ENCODE measurements at regions not wholly inside any gene's neighbourhood (a gene's known extent, or its start where the extent isn't known, plus 50 kb on each side); places are given as distances from the start of the nearest gene placed in this dataset.

GRCh38 chr20:61027218-61027617 lies 224.8 kb upstream of the CDH4 start:
- WGBS, 2 experiments (ENCODE audit: extremely low coverage in 2 of 2, insufficient read length in 1 of 2), result no CpG with 5 or more reads among the region's 4 CpGs
- intact Hi-C loops (cut with micrococcal nuclease), result no loop called here
- Histone ChIP-seq H3K56ac (ENCODE audit: extremely low read depth, insufficient read depth, low read length) (no peak overlapping the region), H4K8ac (ENCODE audit: low read depth in 2 of 2, low read length in 2 of 2) (no peak overlapping the region), H3K9me3 (ENCODE audit: control insufficient read depth, insufficient read depth, low read length) (peaks cover 9% of the 10 kb centered on the region; the same call in 1 of the 2 replicates), H3K4me1 (ENCODE audit: control insufficient read depth, insufficient read depth, low read length) (no peaks in the 10 kb centered on the region), H3K4ac (ENCODE audit: low read depth, low read length) (no peak overlapping the region), H2BK120ac (ENCODE audit: low read depth, low read length) (no peak overlapping the region), H3K36me3 (ENCODE audit: control insufficient read depth, insufficient read depth, low read length) (no peaks in the 10 kb centered on the region), H2BK5ac (ENCODE audit: low read depth, low read length, poor library complexity, severe bottlenecking) (no peak overlapping the region), H3K18ac (ENCODE audit: low read depth, low read length) (no peak overlapping the region), H3K79me1 (ENCODE audit: low read depth in 1 of 2, low read length in 2 of 2) (no peaks in the 10 kb centered on the region), H3K9me1 (ENCODE audit: insufficient read depth, low read length) (no peaks in the 10 kb centered on the region), H2AK5ac (ENCODE audit: low read depth, low read length) (no peak overlapping the region), H3K27me3 (ENCODE audit: control insufficient read depth, insufficient read depth, low read length) (no peaks in the 10 kb centered on the region), H2BK20ac (ENCODE audit: low read depth, low read length) (no peak overlapping the region), H3K4me3 (ENCODE audit: insufficient read depth, low read depth, low read length) (no peak overlapping the region), H3K9ac (ENCODE audit: low read depth, low read length) (no peak overlapping the region), H3K4me2 (ENCODE audit: low read depth, low read length) (no peak overlapping the region), H3K27ac (ENCODE audit: insufficient read depth, low read length) (no peak overlapping the region), H2AFZ (replicated peaks; ENCODE audit: low read length, poor library complexity) (no peak overlapping the region), H4K5ac (ENCODE audit: low read depth, low read length) (no peak overlapping the region), H4K91ac (ENCODE audit: insufficient read depth, low read depth, low read length) (no peak overlapping the region), H4K20me1 (ENCODE audit: insufficient read depth, low read length) (no peaks in the 10 kb centered on the region), H2AK9ac (replicated peaks; ENCODE audit: low read depth, low read length, poor library complexity) (no peak overlapping the region), H3K23ac (ENCODE audit: low read depth, low read length) (no peak overlapping the region), H3K14ac (replicated peaks; ENCODE audit: low read depth, low read length) (no peak overlapping the region), H2BK15ac (ENCODE audit: low read depth, low read length) (no peak overlapping the region)
- dilution Hi-C loops (cut with HindIII; ENCODE audit: low sequenced_read_pairs, unreplicated experiment), result no loop called here
- no peak for ATAC-seq (ENCODE audit: low read depth)
- no peak for DNase-seq
- no TSS peak for BruUV-seq (replicated peaks)
- in situ Hi-C loops (cut with MboI; ENCODE audit: low sequenced_read_pairs), result no loop called here
- ChIA-PET CTCF (no interaction called here), POLR2A (ENCODE audit: unreplicated experiment) (no interaction called here)
- TF ChIP-seq USF2 (IDR thresholded peaks at IDR 0.05; ENCODE audit: low read depth, low read length), result no peak
- no peak for TF ChIP-seq MAZ (IDR thresholded peaks at IDR 0.05; ENCODE audit: borderline replicate concordance, low read depth, low read length)
- TF ChIP-seq SMC3 (IDR thresholded peaks at IDR 0.05; ENCODE audit: low read depth, low read length), result no peak
- no peak for TF ChIP-seq POLR2A (IDR thresholded peaks at IDR 0.05; ENCODE audit: low read depth, low read length)
- TF ChIP-seq MXI1 (IDR thresholded peaks at IDR 0.05; ENCODE audit: borderline replicate concordance, low read depth, low read length), result no peak
- no peak for TF ChIP-seq NFE2L2 (IDR thresholded peaks at IDR 0.05; ENCODE audit: low read depth, low read length)
- no peak for TF ChIP-seq CHD1 (IDR thresholded peaks at IDR 0.05; ENCODE audit: low read depth, low read length)
- no peak for TF ChIP-seq RCOR1 (IDR thresholded peaks at IDR 0.05; ENCODE audit: insufficient replicate concordance, low read length)
- no peak for TF ChIP-seq CEBPB (IDR thresholded peaks at IDR 0.05; ENCODE audit: low read depth, low read length)
- no peak for TF ChIP-seq ELK1 (IDR thresholded peaks at IDR 0.05; ENCODE audit: borderline replicate concordance, low read depth, low read length)
- TF ChIP-seq FOS (IDR thresholded peaks at IDR 0.05; ENCODE audit: low read depth, low read length), result no peak
- no peak for TF ChIP-seq MAFK (IDR thresholded peaks at IDR 0.05; ENCODE audit: low read depth, low read length)
- no peak for TF ChIP-seq RAD21 (IDR thresholded peaks at IDR 0.05; ENCODE audit: low read length)
- no peak for TF ChIP-seq BHLHE40 (IDR thresholded peaks at IDR 0.05; ENCODE audit: low read depth, low read length)
- TF ChIP-seq RFX5 (IDR thresholded peaks at IDR 0.05; ENCODE audit: low read depth, low read length), result no peak
- no peak for TF ChIP-seq CTCF (conservative IDR thresholded peaks at IDR 0.05; ENCODE audit: low read depth, low read length)
